KG1 (cell line): ENCODE measurements at regions not wholly inside any gene's neighbourhood (a gene's known extent, or its start where the extent isn't known, plus 50 kb on each side); places are given as distances from the start of the nearest gene placed in this dataset.
"Not testable (repeated sequence)": the region's sequence is repeated elsewhere in the genome, so short reads cannot be mapped to it uniquely, and the experiment has no call there.

ENCODE experiments used
- DNase-seq: peaks from one replicate; lab custom pipeline; 2025; lab: John Stamatoyannopoulos, UW

DNA sequence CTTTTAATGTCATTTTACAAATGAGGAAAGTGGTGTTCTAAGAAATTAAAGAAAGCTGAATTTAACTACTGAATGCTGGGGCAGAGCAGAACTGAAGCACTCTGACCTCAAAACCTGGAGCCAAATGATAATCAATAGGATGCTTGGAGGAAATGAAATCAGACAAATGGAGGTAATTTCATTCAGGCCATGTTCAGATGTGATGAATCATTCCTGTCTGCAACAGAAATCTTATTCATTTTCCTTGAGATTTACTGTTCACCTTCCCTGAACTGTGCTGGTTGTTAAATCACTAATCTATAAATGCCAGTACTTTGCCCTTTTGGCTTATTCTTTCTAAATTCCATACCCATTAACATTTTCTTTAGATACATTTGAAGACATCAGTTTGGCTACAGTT is 85.6 kb upstream of the SNX7 start:
- DNase-seq: no peak

DNA sequence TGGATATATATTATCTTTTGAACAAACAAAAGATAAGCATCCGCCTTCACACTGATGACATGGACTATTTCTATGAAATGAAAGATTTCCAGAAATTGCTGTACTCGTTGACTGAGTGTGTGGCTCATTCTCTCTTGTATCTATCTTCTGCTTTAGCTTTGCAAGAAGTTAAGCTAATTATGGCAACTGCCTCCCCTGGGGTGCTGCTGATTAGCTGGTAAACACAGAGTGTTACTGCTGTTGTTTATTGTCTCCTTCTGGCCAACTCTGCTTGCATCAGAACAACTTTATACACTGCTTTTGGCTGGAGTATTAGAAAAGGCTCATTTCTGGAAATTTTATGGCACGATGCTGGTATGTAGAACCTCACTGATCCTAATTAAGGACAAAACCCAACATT is 95.6 kb upstream of the SNX7 start:
- DNase-seq: no peak

- no peak for DNase-seq
Measured at GRCh38 chr1:98559291-98559690, 102.2 kb upstream of the SNX7 start.

- no peak for DNase-seq
Measured at GRCh38 chr1:98557895-98558294, 103.6 kb upstream of the SNX7 start.

DNA sequence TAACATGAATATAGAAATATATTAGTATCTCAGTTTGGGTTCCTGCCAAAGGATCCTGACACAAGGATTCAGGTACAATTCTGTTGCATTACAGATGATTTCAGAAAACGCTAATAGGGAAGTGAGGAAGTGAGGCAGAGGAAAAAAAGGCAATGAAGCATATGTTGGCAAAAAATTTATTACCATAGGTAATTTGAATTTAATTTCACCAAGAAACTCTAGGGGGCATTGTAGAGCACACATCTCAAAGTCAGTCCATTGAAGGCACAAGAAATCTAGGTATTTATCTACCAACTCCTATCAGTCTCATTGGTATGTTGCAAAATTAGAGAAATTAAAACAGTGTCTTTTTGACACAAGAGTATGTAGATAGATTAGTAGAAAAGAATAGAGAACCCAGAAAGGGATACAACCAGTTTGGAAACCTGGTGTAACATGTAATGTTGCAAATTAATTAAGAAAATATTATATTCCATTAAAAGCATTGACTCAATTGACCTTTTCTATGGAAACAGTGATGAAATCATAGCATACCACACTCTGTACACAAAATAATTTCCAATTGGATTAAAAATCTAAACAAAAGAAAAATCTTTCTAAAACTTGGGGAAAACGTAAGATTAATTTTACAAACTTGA is 104.9 kb upstream of the SNX7 start:
- no peak for DNase-seq

DNA sequence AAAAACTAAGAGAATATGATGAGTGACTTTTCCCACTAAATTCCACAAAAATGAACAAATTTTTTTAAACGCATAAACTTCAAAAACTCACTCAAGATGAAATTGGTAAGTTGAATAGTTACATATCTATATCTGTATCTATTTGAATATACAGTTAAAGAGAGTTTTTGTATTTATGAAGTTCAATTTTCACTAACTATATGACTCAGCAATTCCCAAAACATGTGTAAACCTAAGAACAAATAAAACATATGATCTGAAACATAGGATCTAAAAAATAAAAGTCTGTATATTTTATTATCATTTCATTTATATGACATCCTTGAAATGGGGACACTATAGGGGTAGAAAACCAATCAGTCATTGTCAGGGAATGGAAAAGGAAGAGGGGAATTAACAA is 105.7 kb upstream of the SNX7 start:
- no peak for DNase-seq

GRCh38 chr1:98552576-98553074 is 108.9 kb upstream of the SNX7 start:
- DNase-seq: not testable (repeated sequence)

- DNase-seq: no peak
Measured at GRCh38 chr1:98550076-98550475, 111.4 kb upstream of the SNX7 start.

- DNase-seq: no peak
Measured at GRCh38 chr1:98546319-98546718, 115.2 kb upstream of the SNX7 start.

DNA sequence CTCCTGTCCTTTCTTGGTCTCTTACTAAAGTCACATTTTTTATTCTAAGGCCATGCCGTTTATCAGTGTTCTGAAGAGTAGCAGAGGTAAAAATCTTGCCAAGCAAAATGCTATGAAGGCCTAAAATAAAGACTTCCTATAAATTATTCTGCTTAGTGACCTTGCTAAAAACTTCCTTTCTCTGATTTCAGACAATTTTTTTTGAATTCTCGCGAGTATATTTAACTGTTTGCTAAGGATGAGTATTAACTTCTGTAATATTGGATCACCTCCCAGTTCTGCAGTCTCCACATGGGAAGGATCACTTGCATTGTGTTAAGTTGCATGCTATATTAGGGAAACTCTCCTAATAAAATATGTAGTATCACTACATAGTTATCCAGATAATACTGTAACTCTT is 123.4 kb upstream of the SNX7 start:
- no peak for DNase-seq

DNA sequence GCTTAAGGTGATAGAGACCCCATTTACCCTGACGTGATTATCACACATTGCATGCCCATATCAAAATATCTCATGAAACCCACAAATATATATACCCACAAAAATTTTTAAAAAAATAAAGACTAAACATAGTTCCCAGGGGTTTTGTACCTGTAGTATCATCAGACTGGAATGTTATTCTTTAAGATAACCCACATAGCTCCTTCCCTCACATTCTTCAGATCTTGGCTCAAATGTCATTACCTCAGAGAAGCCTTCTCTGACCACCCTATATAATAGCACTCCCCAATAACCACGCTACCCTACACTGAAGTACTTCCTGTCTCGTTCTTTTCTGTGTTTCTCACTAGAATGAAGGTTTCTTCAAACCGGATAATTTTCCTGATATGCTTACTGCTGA is 138.3 kb upstream of the SNX7 start:
- no peak for DNase-seq

GRCh38 chr1:98516306-98516705 is 145.2 kb upstream of the SNX7 start:
- no peak for DNase-seq

- no peak for DNase-seq
Measured at GRCh38 chr1:98515744-98516143, 145.8 kb upstream of the SNX7 start.

- DNase-seq: not testable (repeated sequence)
Measured at GRCh38 chr1:98512216-98512615, 149.3 kb upstream of the SNX7 start.

DNA sequence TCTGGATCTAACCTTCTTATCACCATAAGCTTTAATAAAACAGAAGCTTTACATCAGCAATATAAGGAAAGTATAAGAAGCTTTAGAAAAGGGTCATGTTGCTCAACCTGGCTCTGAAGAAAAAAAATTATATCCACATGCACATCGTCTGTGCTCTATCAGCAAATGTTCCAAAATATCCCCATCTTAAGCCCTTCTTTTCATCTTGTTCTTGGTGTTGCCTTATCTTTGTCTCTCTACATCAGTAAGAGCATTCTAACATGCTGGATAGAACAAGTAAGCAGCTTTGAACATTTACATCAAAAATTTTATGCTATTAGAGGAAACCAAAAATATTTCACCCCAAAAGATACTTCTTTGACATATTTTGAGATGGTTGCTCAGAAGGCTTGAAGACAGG is 157.8 kb upstream of the SNX7 start:
- no peak for DNase-seq

DNA sequence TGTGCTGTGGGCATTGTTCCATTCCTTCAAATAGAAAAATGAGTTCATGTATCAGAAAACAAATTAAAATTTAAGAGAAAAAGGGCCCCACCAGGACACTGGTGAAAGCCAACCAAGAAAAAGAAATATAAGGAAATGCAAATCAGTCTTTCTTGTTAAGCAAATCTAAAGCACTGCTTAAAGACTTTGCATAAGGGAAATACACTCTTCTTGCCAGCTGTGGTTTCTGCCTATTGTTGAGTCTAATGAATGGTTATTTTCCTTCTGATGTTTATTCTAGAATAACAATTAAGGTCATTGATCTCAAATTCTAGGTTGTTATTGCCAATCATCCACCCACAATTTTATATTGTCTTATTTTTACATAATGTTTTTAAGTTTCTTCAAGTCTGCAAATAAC is 158.6 kb upstream of the SNX7 start:
- DNase-seq: no peak

- no peak for DNase-seq
Measured at GRCh38 chr1:98500324-98500723, 161.2 kb upstream of the SNX7 start.

DNA sequence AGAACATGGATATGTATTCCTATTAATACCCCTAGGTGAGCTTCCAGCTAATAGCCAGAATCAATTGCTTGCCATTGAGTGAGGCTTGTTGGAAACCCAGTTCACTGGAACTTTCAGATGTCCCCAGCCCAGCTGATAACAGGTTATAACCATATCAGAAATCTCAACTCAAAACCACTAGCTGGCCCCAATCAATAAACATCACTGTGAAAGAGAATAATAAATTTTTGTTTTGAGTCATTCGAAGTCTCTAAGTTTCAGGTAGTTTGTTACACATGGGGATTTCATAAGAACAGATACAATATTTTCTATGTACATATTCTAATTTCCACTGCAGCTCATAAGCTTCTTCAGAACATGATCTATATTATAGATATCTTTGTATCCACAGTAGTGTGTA is 162.9 kb upstream of the SNX7 start:
- DNase-seq: no peak

DNA sequence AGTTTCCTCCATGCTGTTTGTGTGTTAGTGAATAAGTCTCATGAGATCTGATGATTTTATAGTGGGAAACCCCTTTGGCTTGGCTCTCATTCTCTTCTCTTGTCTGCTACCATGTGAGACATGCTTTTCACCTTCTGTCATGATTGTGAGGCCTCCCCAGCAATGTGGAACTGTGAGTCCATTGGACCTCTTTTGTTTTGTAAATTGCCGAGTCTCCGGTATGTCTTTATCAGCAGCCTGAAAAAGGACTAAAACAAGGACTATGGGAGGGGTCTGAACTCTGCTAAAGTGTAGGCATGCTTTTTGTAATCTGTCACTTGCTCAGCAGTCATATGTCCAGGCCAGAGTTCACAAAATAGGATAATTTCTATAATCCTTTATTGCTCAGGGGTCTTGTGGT is 164.0 kb upstream of the SNX7 start:
- no peak for DNase-seq

- DNase-seq: no peak
Measured at GRCh38 chr1:98496256-98496995, 165.1 kb upstream of the SNX7 start.

DNA sequence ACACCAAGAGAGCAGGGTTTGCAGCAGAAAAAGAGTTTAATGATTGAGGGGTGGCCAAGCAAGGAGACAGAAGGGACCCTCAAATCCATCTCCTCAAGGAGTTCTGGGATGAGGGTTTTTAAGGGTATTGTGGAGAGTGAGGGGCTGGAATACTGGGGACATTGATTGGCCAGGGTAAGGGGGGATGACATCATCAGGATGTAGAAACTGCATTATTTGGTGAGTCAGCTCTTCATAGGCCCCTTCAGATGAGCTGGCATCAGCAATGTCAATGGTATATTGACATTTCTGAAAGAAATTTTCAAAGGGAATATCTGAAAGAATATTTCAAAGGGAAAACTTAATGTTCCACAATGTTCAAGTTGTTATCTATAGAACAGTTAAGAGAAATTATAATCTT is 168.1 kb upstream of the SNX7 start:
- DNase-seq: no peak

GRCh38 chr1:98490099-98490498 is 171.4 kb upstream of the SNX7 start:
- DNase-seq: no peak

- no peak for DNase-seq
Measured at GRCh38 chr1:98487620-98488019, 173.9 kb upstream of the SNX7 start.

DNA sequence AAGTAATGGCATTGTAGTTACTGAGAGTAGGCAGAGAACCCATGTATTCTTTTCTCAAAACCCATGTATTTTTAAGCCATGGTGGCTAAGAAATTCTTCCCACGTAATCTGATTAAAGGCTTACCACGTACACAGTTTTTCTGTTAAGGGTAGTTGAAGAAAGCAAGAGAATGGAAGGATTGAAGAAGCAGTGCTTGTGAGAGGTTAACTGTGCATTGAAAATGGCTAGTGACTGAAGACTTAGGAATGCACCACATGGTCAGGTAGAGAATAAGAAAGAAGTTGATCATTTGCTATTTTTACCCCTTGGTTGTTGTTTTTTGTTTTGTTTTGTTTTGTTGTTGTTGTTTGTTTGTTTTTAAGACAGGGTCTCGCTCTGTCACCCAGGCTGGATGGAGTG is 178.9 kb upstream of the SNX7 start:
- no peak for DNase-seq
